Endodermal cell (in vitro differentiated cells): ENCODE measurements at regions not wholly inside any gene's neighbourhood (a gene's known extent, or its start where the extent isn't known, plus 50 kb on each side); places are given as distances from the start of the nearest gene placed in this dataset.
"Not testable (repeated sequence)": the region's sequence is repeated elsewhere in the genome, so short reads cannot be mapped to it uniquely, and the experiment has no call there.

Experiments
- DNase-seq: peaks from one replicate; pipeline ENCODE4 v3.0.0-alpha.2; 2017
- H3K27ac ChIP-seq: 2 replicates; pipeline ENCODE4 v1.5.1; 2013; ENCODE audit warnings: mild to moderate bottlenecking, low read depth, low read length, moderate library complexity
- H3K27me3 ChIP-seq: 2 replicates; pipeline ENCODE4 v1.6.1; 2013; ENCODE audit warnings: mild to moderate bottlenecking, low read length, moderate library complexity; ENCODE audit not compliant: insufficient read depth, control insufficient read depth, poor library complexity, severe bottlenecking
- H3K36me3 ChIP-seq: 2 replicates; pipeline ENCODE4 v1.7.0; 2013; ENCODE audit warnings: mild to moderate bottlenecking, low read length, moderate library complexity; ENCODE audit not compliant: control insufficient read depth, insufficient read depth
- H3K4me1 ChIP-seq: one replicate; pipeline ENCODE4 v1.7.0; 2013; ENCODE audit warnings: low read length; ENCODE audit not compliant: control insufficient read depth, insufficient read depth
- H3K4me3 ChIP-seq: 2 replicates; pipeline ENCODE4 v1.5.1; 2013; ENCODE audit warnings: mild to moderate bottlenecking, low read length, moderate library complexity
- H3K9ac ChIP-seq: 2 replicates; pipeline ENCODE4 v1.6.1; 2013; ENCODE audit warnings: mild to moderate bottlenecking, low read length, moderate library complexity; ENCODE audit not compliant: poor library complexity, severe bottlenecking; ENCODE audit errors: extremely low read depth
- H3K9me3 ChIP-seq: 2 replicates; pipeline ENCODE4 v1.6.1; 2013; ENCODE audit warnings: mild to moderate bottlenecking, low read length, moderate library complexity; ENCODE audit not compliant: control insufficient read depth
- H3K27ac Mint-ChIP-seq: 2 replicates; pipeline ENCODE4 v1.8.0; 2020; ENCODE audit warnings: mixed read lengths
- H3K27me3 Mint-ChIP-seq: 2 replicates; pipeline ENCODE4 v1.8.0; 2021; ENCODE audit warnings: mild to moderate bottlenecking, mixed read lengths; ENCODE audit not compliant: insufficient read depth
- H3K36me3 Mint-ChIP-seq: 2 replicates; pipeline ENCODE4 v1.8.0; 2020; ENCODE audit warnings: low read depth, mixed read lengths
- H3K4me1 Mint-ChIP-seq: 2 replicates; pipeline ENCODE4 v1.8.0; 2020; ENCODE audit warnings: mixed read lengths
- H3K4me3 Mint-ChIP-seq: 2 replicates; pipeline ENCODE4 v1.8.0; 2020; ENCODE audit warnings: mild to moderate bottlenecking, moderate library complexity, mixed read lengths
- H3K9me3 Mint-ChIP-seq: 2 replicates; pipeline ENCODE4 v1.8.0; 2020; ENCODE audit warnings: mild to moderate bottlenecking, mixed read lengths
- WGBS, 2 experiments: methylation state at CpG; one replicate each; pipeline versions ENCODE4 v1.1.5 to v1.1.7; 2013; ENCODE audit warnings: missing lambda C conversion rate in 2 of 2, mixed read lengths in 1 of 2; ENCODE audit not compliant: insufficient coverage in 1 of 2, insufficient read length in 1 of 2; 5-methylcytosine and 5-hydroxymethylcytosine counted together
- TF ChIP-seq, protein P1 (sequence below): fragments of 200-600 bp; sonication (generic); conservative IDR thresholded peaks from 2 replicates; pipeline ENCODE4 v1.5.0; 2021; ENCODE audit warnings: antibody characterized with exemption, mild to moderate bottlenecking

DNA sequence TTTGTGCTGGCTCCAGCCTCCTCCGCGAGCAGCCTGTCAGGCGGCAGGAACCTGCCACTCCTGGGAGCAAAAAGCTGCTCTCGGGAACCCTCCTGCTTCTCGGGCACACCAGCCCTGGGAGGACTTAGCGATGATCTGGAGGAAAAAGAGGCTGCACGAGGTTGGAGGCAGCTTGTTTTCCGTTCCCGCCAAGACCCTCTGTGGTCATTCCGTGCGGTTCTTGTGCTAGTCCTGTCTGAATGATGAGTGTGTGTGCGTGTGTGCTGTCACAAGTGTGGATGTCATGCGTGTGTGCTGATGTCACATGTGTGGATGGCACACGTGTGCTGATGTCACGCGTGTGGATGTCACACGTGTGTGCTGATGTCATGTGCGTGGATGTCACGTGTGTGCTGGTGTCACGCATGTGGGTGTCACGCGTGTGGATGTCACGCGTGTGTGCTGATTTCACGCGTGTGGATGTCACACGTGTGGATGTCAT lies 150.0 kb downstream of the NPIPB11 start:
- H3K36me3 ChIP-seq = no peaks in the 10 kb centered on the region
- H3K4me1 ChIP-seq = no peaks in the 10 kb centered on the region
- H3K4me3 ChIP-seq = no peak overlapping the region
- no peak overlapping the region for H3K9ac ChIP-seq
- H3K27me3 Mint-ChIP-seq = no peaks in the 10 kb centered on the region
- no peak for DNase-seq
- H3K4me1 Mint-ChIP-seq = peaks cover 10% of the 10 kb centered on the region
- H3K27ac ChIP-seq = no peak overlapping the region
- H3K36me3 Mint-ChIP-seq = no peaks in the 10 kb centered on the region
- WGBS, 2 experiments = 92 to 98% methylated on average over 12 to 27 of the region's 27 CpGs
- no peaks in the 10 kb centered on the region for H3K27me3 ChIP-seq
- TF ChIP-seq, protein P1, sequence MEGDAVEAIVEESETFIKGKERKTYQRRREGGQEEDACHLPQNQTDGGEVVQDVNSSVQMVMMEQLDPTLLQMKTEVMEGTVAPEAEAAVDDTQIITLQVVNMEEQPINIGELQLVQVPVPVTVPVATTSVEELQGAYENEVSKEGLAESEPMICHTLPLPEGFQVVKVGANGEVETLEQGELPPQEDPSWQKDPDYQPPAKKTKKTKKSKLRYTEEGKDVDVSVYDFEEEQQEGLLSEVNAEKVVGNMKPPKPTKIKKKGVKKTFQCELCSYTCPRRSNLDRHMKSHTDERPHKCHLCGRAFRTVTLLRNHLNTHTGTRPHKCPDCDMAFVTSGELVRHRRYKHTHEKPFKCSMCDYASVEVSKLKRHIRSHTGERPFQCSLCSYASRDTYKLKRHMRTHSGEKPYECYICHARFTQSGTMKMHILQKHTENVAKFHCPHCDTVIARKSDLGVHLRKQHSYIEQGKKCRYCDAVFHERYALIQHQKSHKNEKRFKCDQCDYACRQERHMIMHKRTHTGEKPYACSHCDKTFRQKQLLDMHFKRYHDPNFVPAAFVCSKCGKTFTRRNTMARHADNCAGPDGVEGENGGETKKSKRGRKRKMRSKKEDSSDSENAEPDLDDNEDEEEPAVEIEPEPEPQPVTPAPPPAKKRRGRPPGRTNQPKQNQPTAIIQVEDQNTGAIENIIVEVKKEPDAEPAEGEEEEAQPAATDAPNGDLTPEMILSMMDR = no peak
- no peak overlapping the region for H3K4me3 Mint-ChIP-seq
- no peaks in the 10 kb centered on the region for H3K9me3 ChIP-seq
- no peaks in the 10 kb centered on the region for H3K9me3 Mint-ChIP-seq
- H3K27ac Mint-ChIP-seq = no peak overlapping the region

DNA sequence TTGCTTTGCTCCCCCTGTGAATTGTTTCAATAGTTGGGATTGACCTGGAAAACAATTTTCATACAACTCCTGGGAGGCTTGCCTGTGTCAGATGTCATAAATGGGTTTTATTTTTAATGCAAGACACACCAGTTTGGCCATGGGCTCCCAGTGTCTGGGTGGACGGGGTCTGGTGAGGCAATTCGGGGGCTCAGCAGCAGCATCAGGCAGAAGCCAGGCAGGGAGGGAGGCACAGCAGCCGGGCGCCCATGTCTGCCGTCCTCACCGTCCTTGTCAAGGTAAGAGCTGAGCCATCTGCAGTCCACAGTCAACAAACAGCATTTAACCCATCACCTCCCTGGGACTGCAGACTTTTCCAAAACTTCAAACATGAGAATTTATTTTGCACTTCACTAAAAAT lies 150.6 kb downstream of the NPIPB11 start:
- 74% methylated on average over 6 of the region's 6 CpGs; no CpG with 5 or more reads in 1 of the 2 experiments for WGBS, 2 experiments
- H3K27ac Mint-ChIP-seq, H3K4me3 ChIP-seq: not testable (repeated sequence)

DNA sequence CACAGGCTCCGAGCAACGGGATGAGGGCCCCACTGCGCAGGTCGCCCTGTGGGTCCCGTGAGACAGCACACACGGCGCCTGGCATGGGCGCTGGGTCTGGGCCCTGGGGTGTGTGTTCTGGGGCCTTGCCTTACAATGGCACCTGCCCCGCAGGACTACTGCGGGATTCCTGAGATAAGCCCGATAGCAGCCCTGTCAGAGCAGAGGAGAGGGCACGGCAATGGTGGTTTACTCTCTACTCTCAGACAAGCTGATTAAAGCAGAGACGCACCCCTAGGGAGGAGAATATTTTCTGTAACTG lies 151.1 kb downstream of the NPIPB11 start:
- H3K36me3 ChIP-seq, H3K27me3 Mint-ChIP-seq, H3K4me3 ChIP-seq, H3K9me3 ChIP-seq, H3K27ac ChIP-seq, H3K27ac Mint-ChIP-seq, H3K4me3 Mint-ChIP-seq, H3K9ac ChIP-seq, H3K4me1 ChIP-seq, H3K9me3 Mint-ChIP-seq, DNase-seq, H3K36me3 Mint-ChIP-seq, H3K27me3 ChIP-seq: not testable (repeated sequence)
- 73 to 86% methylated on average over 3 to 8 of the region's 13 CpGs for WGBS, 2 experiments
- peaks cover 16% of the 10 kb centered on the region for H3K4me1 Mint-ChIP-seq

More for the DNA sequence above, 150.6 kb downstream of the NPIPB11 start:
- H3K9me3 Mint-ChIP-seq, H3K9ac ChIP-seq, H3K36me3 Mint-ChIP-seq, H3K27ac ChIP-seq, H3K9me3 ChIP-seq, H3K27me3 ChIP-seq, DNase-seq, H3K27me3 Mint-ChIP-seq, H3K4me1 ChIP-seq, H3K4me3 Mint-ChIP-seq, H3K36me3 ChIP-seq: not testable (repeated sequence)
- H3K4me1 Mint-ChIP-seq = peaks cover 15% of the 10 kb centered on the region

DNA sequence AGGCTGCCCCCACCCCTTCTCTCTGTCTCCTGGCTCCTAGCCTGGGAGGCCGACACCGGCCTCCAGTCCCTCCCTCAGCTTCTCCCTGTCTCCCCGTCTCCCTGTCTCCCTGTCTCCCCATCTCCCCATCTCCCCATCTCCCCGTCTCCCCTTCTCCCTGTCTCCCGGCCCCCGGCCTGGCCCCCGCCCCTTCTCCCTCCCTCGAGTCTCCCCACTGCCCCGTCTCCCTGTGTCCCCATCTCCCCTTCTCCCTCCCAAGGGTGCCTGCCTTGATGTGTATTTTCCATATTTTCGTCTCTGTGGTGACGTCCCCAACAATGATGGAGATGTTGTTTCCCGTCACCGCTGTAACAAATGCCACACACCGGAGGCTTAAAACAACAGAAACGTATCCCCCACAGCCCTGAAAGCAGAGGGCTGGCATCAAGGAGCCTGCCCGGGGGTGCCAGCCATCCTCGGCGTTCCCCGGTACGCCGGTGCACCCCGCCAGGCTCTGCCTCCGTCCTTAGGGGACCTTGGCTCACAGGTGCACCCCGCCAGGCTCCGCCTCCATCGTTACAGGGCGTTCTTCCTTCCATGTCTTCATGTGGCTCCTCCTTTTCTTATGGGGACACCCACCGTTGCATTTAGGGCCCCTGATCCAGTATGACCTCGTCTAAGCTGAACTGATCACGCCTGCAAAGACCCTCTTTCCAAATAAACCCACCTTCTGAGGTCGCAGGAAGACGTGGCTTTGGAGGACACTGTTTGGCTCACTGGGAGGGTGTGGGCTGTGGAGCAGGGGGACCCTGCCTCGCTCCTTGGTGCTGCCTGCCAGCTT lies 151.6 kb downstream of the NPIPB11 start:
- H3K36me3 Mint-ChIP-seq = no peaks in the 10 kb centered on the region
- no peaks in the 10 kb centered on the region for H3K4me1 ChIP-seq
- H3K27me3 ChIP-seq = no peaks in the 10 kb centered on the region
- no peak overlapping the region for H3K4me3 ChIP-seq
- no peak for DNase-seq
- no peak overlapping the region for H3K27ac ChIP-seq
- no peak overlapping the region for H3K4me3 Mint-ChIP-seq
- H3K27me3 Mint-ChIP-seq = no peaks in the 10 kb centered on the region
- H3K9me3 Mint-ChIP-seq = peaks cover 2% of the 10 kb centered on the region
- TF ChIP-seq, protein P1 = no peak
- H3K9me3 ChIP-seq = no peaks in the 10 kb centered on the region
- WGBS, 2 experiments = 85 to 90% methylated on average over 13 to 32 of the region's 33 CpGs
- no peak overlapping the region for H3K9ac ChIP-seq
- H3K27ac Mint-ChIP-seq = no peak overlapping the region
- peaks cover 16% of the 10 kb centered on the region for H3K4me1 Mint-ChIP-seq
- no peaks in the 10 kb centered on the region for H3K36me3 ChIP-seq

DNA sequence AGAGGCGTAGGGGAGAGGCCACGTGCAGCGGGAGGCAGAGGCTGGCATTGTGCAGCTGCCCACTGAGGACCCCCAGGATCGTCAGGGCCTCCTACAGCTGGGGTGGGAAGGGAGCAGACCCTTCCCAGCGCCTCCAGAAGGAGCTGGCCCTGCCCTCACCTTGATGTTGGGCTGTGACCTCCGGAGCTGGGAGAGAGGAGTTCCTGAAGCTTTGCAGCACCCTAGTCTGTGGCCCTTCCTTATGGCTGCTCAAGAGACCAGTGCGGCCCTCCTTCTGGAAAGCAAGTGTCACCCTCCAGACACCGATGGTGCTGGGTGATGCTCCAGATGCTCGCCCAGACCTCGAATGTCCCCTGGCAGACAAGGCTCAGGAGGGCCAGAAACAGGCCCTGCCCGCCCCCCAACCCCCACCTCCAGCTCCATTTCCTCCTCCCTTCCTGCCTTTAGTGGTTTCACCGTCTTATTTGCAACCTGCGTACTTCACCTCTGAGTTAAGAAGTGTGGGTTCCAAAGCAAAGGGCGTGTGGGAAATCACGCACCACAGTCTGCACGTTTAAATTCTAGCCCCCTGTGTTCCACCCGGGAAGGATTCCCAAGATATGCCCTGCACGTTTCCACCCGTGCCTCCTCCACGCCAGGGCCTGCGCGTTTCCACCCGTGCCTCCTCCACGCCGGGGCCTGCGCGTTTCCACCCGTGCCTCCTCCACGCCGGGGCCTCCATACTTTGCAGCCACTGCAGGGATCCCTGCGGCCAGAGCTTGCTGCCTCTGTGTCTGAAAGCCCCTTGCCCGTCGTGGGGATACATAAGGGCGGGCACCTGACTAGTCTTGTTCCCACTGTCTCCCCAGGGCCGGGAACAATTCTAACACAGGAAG lies 152.6 kb downstream of the NPIPB11 start:
- WGBS, 2 experiments = 89 to 99% methylated on average over 15 to 34 of the region's 35 CpGs
- not testable (repeated sequence) for H3K9me3 Mint-ChIP-seq, H3K27ac Mint-ChIP-seq

More for the DNA sequence above, 152.6 kb downstream of the NPIPB11 start:
- H3K27ac ChIP-seq, H3K36me3 Mint-ChIP-seq, H3K9ac ChIP-seq, H3K27me3 Mint-ChIP-seq, H3K4me1 ChIP-seq, H3K9me3 ChIP-seq, H3K27me3 ChIP-seq, H3K4me3 Mint-ChIP-seq, H3K4me3 ChIP-seq, H3K36me3 ChIP-seq: not testable (repeated sequence)
- peak; percentile 40 for DNase-seq
- peaks cover 16% of the 10 kb centered on the region for H3K4me1 Mint-ChIP-seq
